Gastroesophageal sphincter (tissue), 4 donors: ENCODE measurements at regions not wholly inside any gene's neighbourhood (a gene's known extent, or its start where the extent isn't known, plus 50 kb on each side); places are given as distances from the start of the nearest gene placed in this dataset.

Experiments used
- ATAC-seq: fragments of 150-250 bp; one replicate; pipeline ENCODE4 v1.9.1; 2016; ENCODE audit warnings: mild to moderate bottlenecking, moderate library complexity
- H3K27ac ChIP-seq, 4 donors: fragments of 200-600 bp; sonication (generic) in 3 of 4; 1 replicate in 3 of 4; 2 replicates in 1 of 4; pipeline ENCODE4 v1.5.1; 2016 to 2019
- H3K27me3 ChIP-seq: fragments of 200-600 bp; sonication (generic); one replicate; pipeline ENCODE4 v1.5.1; 2019
- H3K36me3 ChIP-seq, 2 donors: fragments of 200-600 bp; sonication (generic); one replicate each; pipeline ENCODE4 v1.5.1; 2019; ENCODE audit warnings: control low read depth in 1 of 2
- H3K4me1 ChIP-seq, 3 donors: fragments of 200-600 bp; sonication (generic); 1 replicate in 2 of 3; 2 replicates in 1 of 3; pipeline ENCODE4 v1.5.1; 2016 to 2019; ENCODE audit warnings: control low read depth in 2 of 3
- H3K4me3 ChIP-seq, 2 donors: fragments of 200-600 bp; sonication (generic); one replicate each; pipeline ENCODE4 v1.5.1; 2019; ENCODE audit warnings: mild to moderate bottlenecking in 1 of 2, moderate library complexity in 1 of 2
- H3K9me3 ChIP-seq, 3 donors: fragments of 200-600 bp; sonication (generic); one replicate each; pipeline ENCODE4 v1.5.1; 2017 to 2019; ENCODE audit warnings: control low read depth in 2 of 3
- CTCF ChIP-seq, 4 experiments: fragments of 200-600 bp in 2 of 4; fragments of 450-650 bp in 2 of 4; sonication (generic) in 1 of 4; IDR thresholded peaks; one replicate each; pipeline ENCODE4 v1.5.1; 2017 to 2019; ENCODE audit warnings: antibody characterized with exemption in 4 of 4, mild to moderate bottlenecking in 2 of 4, moderate library complexity in 2 of 4
- EP300 ChIP-seq: sonication (generic); formaldehyde crosslinking; IDR thresholded peaks from one replicate; pipeline ENCODE4 v1.6.1; 2017; ENCODE audit warnings: antibody characterized with exemption, mild to moderate bottlenecking
- POLR2A ChIP-seq, 2 donors: fragments of 450-650 bp; IDR thresholded peaks; one replicate each; pipeline ENCODE4 v1.6.1; 2017; ENCODE audit warnings: antibody characterized with exemption in 2 of 2, mild to moderate bottlenecking in 2 of 2, moderate library complexity in 1 of 2
- POLR2AphosphoS5 ChIP-seq: sonication (generic); formaldehyde crosslinking; IDR thresholded peaks from one replicate; pipeline ENCODE4 v1.6.1; 2017; ENCODE audit warnings: antibody characterized with exemption
- WGBS, 2 donors: methylation state at CpG; one replicate each; pipeline ENCODE4 v1.1.5; 2018; ENCODE audit warnings: low coverage in 1 of 2; 5-methylcytosine and 5-hydroxymethylcytosine counted together

- Histone ChIP-seq H3K4me1 (no peaks in the 10 kb centered on the region), H3K36me3 (no peaks in the 10 kb centered on the region), H3K27me3 (no peaks in the 10 kb centered on the region), H3K4me3 (no peak overlapping the region), H3K27ac (no peak overlapping the region), H3K9me3 (no peaks in the 10 kb centered on the region)
- TF ChIP-seq POLR2A (IDR thresholded peaks at IDR 0.05) (no peak), POLR2AphosphoS5 (no peak), CTCF (IDR thresholded peaks at IDR 0.05) (no peak), EP300 (no peak)
- ATAC-seq: no peak
These were observed 999.0 kb upstream of the ADGRL2 start for GRCh38 chr1:80801695-80802094.

- TF ChIP-seq CTCF (IDR thresholded peaks at IDR 0.05) (no peak), POLR2A (IDR thresholded peaks at IDR 0.05) (no peak), POLR2AphosphoS5 (no peak), EP300 (no peak)
- Histone ChIP-seq H3K27me3 (no peaks in the 10 kb centered on the region), H3K9me3 (no peaks in the 10 kb centered on the region), H3K27ac (no peak overlapping the region), H3K36me3 (no peaks in the 10 kb centered on the region), H3K4me1 (no peaks in the 10 kb centered on the region), H3K4me3 (no peak overlapping the region)
- WGBS, 2 donors: 48 to 55% methylated on average over 2 of the region's 2 CpGs
- no peak for ATAC-seq
These were observed 1001.3 kb upstream of the ADGRL2 start for GRCh38 chr1:80799457-80799856.

GRCh38 chr1:80779275-80779674 lies 1021.5 kb upstream of the ADGRL2 start:
- no peak overlapping the region for H3K27ac ChIP-seq
- H3K36me3 ChIP-seq: no peaks in the 10 kb centered on the region
- no peak for ATAC-seq
- H3K9me3 ChIP-seq: no peaks in the 10 kb centered on the region
- H3K27me3 ChIP-seq: no peaks in the 10 kb centered on the region
- WGBS, 2 donors: 91% methylated on average over 1 of the region's 2 CpGs; no CpG with 5 or more reads in 1 of the 2 donors
- TF ChIP-seq POLR2AphosphoS5: no peak
- no peak for TF ChIP-seq CTCF (IDR thresholded peaks at IDR 0.05)
- no peak for TF ChIP-seq POLR2A (IDR thresholded peaks at IDR 0.05)
- TF ChIP-seq EP300: no peak
- H3K4me3 ChIP-seq: no peak overlapping the region
- no peaks in the 10 kb centered on the region for H3K4me1 ChIP-seq

- no peaks in the 10 kb centered on the region for H3K9me3 ChIP-seq
- no peaks in the 10 kb centered on the region for H3K36me3 ChIP-seq
- TF ChIP-seq POLR2AphosphoS5: no peak
- no peak for TF ChIP-seq CTCF (IDR thresholded peaks at IDR 0.05)
- no peak for TF ChIP-seq POLR2A (IDR thresholded peaks at IDR 0.05)
- TF ChIP-seq EP300: no peak
- WGBS, 2 donors: 80 to 90% methylated on average over 1 to 2 of the region's 12 CpGs
- no peaks in the 10 kb centered on the region for H3K27me3 ChIP-seq
- H3K27ac ChIP-seq: no peak overlapping the region
- no peak overlapping the region for H3K4me3 ChIP-seq
- H3K4me1 ChIP-seq: no peaks in the 10 kb centered on the region
- no peak for ATAC-seq
These were observed 1022.5 kb upstream of the ADGRL2 start for GRCh38 chr1:80778094-80778840.

- Histone ChIP-seq H3K36me3 (no peaks in the 10 kb centered on the region), H3K27ac (no peak overlapping the region), H3K9me3 (no peaks in the 10 kb centered on the region), H3K4me3 (no peak overlapping the region), H3K27me3 (no peaks in the 10 kb centered on the region), H3K4me1 (no peaks in the 10 kb centered on the region)
- no peak for ATAC-seq
- TF ChIP-seq POLR2AphosphoS5: no peak
- no peak for TF ChIP-seq POLR2A (IDR thresholded peaks at IDR 0.05)
- TF ChIP-seq EP300: no peak
- 72 to 85% methylated on average over 2 of the region's 2 CpGs for WGBS, 2 donors
These were observed 1024.5 kb upstream of the ADGRL2 start for GRCh38 chr1:80776266-80776665.
